ENCODE measurements at regions not wholly inside any gene's neighbourhood (a gene's known extent, or its start where the extent isn't known, plus 50 kb on each side); places are given as distances from the start of the nearest gene placed in this dataset.

GRCh38 chr13:73138276-73138637, 79.5 kb downstream of the KLF5 start:
- BruUV-seq (replicated peaks) = no TSS peak
- intact Hi-C loops (cut with micrococcal nuclease) = loop anchor here (5.0 to 10.0 kb wide), 3 partner anchors 76 to 569 kb away; no protein-coding TSS in a partner anchor
- H2BK20ac ChIP-seq (ENCODE audit: low read depth, low read length) = peak overlapping the region; percentile 99
- H3K9ac ChIP-seq (ENCODE audit: low read depth, low read length) = no peak overlapping the region
- H2AK9ac ChIP-seq (replicated peaks; ENCODE audit: low read depth, low read length, poor library complexity) = no peak overlapping the region
- peak overlapping the region; percentile 85 for H3K23ac ChIP-seq (ENCODE audit: low read depth, low read length)
- no peaks in the 10 kb centered on the region for H3K9me3 ChIP-seq (ENCODE audit: control insufficient read depth, insufficient read depth, low read length)
- H2AFZ ChIP-seq (replicated peaks; ENCODE audit: low read length, poor library complexity) = no peak overlapping the region
- H4K91ac ChIP-seq (ENCODE audit: insufficient read depth, low read depth, low read length) = peak overlapping the region; percentile 88
- in situ Hi-C loops (cut with MboI; ENCODE audit: low sequenced_read_pairs) = no loop called here
- peak overlapping the region; percentile 98 for H2BK5ac ChIP-seq (ENCODE audit: low read depth, low read length, poor library complexity, severe bottlenecking)
- H2AK5ac ChIP-seq (ENCODE audit: low read depth, low read length) = peak overlapping the region; percentile 54; the same call in 1 of the 2 replicates
- H3K18ac ChIP-seq (ENCODE audit: low read depth, low read length) = peak overlapping the region; percentile 100
- H4K5ac ChIP-seq (ENCODE audit: low read depth, low read length) = peak overlapping the region; percentile 74
- peak overlapping the region; percentile 87 for H2BK15ac ChIP-seq (ENCODE audit: low read depth, low read length)
- POLR2A ChIA-PET (ENCODE audit: unreplicated experiment) = no interaction called here
- peak overlapping the region; percentile 43 to 92 for H4K8ac ChIP-seq (ENCODE audit: low read depth in 2 of 2, low read length in 2 of 2)
- peaks cover 18% of the 10 kb centered on the region for H3K9me1 ChIP-seq (ENCODE audit: insufficient read depth, low read length)
- peak overlapping the region; percentile 93 for H2BK120ac ChIP-seq (ENCODE audit: low read depth, low read length)
- CTCF ChIA-PET = no interaction called here
- peak overlapping the region; percentile 82 for H3K27ac ChIP-seq (ENCODE audit: insufficient read depth, low read length)
- no peaks in the 10 kb centered on the region for H3K36me3 ChIP-seq (ENCODE audit: control insufficient read depth, insufficient read depth, low read length)
- peak overlapping the region; percentile 44 for H3K56ac ChIP-seq (ENCODE audit: extremely low read depth, insufficient read depth, low read length)
- H3K4me1 ChIP-seq (ENCODE audit: control insufficient read depth, insufficient read depth, low read length) = peaks cover 14% of the 10 kb centered on the region
- no peak for TF ChIP-seq MAZ (IDR thresholded peaks at IDR 0.05; ENCODE audit: borderline replicate concordance, low read depth, low read length)
- peak; percentile 93 for TF ChIP-seq CEBPB (IDR thresholded peaks at IDR 0.05; ENCODE audit: low read depth, low read length)
- peak; percentile 75 for DNase-seq
- H4K20me1 ChIP-seq (ENCODE audit: insufficient read depth, low read length) = no peaks in the 10 kb centered on the region
- peak overlapping the region; percentile 94 for H3K4ac ChIP-seq (ENCODE audit: low read depth, low read length)
- no peak overlapping the region for H3K4me3 ChIP-seq (ENCODE audit: insufficient read depth, low read depth, low read length)
- H3K14ac ChIP-seq (replicated peaks; ENCODE audit: low read depth, low read length) = peak overlapping the region; percentile 3; the same call in 1 of the 2 replicates
- ATAC-seq (ENCODE audit: low read depth) = peak; percentile 44
- H3K79me1 ChIP-seq (ENCODE audit: low read depth in 1 of 2, low read length in 2 of 2) = no peaks in the 10 kb centered on the region
- H3K27me3 ChIP-seq (ENCODE audit: control insufficient read depth, insufficient read depth, low read length) = no peaks in the 10 kb centered on the region
- WGBS, 2 experiments (ENCODE audit: extremely low coverage in 2 of 2, insufficient read length in 1 of 2) = no CpG with 5 or more reads among the region's 5 CpGs
- H3K4me2 ChIP-seq (ENCODE audit: low read depth, low read length) = peak overlapping the region; percentile 71
- dilution Hi-C loops (cut with HindIII; ENCODE audit: low sequenced_read_pairs, unreplicated experiment) = no loop called here
